ENCODE measurements at regions not wholly inside any gene's neighbourhood (a gene's known extent, or its start where the extent isn't known, plus 50 kb on each side); places are given as distances from the start of the nearest gene placed in this dataset.
A peak's percentile ranks its signal among the peaks of the same experiment; 100 is the strongest.

- Mint-ChIP-seq H3K27me3 (no peaks in the 10 kb centered on the region), H3K36me3 (no peaks in the 10 kb centered on the region), H3K4me1 (no peaks in the 10 kb centered on the region), H3K27ac (no peak overlapping the region), H3K4me3 (no peak overlapping the region), H3K9me3 (peaks cover 4% of the 10 kb centered on the region)
- ATAC-seq: peak; percentile 34
Measured at GRCh38 chr5:93078082-93079038, 502.7 kb downstream of the NR2F1-AS1 start.

- ATAC-seq: no peak
- Mint-ChIP-seq H3K27ac (no peak overlapping the region), H3K36me3 (no peaks in the 10 kb centered on the region), H3K27me3 (no peaks in the 10 kb centered on the region), H3K4me1 (no peaks in the 10 kb centered on the region), H3K4me3 (no peak overlapping the region), H3K9me3 (peaks cover 7% of the 10 kb centered on the region)
Measured at GRCh38 chr5:93076566-93076965, 504.5 kb downstream of the NR2F1-AS1 start.

DNA sequence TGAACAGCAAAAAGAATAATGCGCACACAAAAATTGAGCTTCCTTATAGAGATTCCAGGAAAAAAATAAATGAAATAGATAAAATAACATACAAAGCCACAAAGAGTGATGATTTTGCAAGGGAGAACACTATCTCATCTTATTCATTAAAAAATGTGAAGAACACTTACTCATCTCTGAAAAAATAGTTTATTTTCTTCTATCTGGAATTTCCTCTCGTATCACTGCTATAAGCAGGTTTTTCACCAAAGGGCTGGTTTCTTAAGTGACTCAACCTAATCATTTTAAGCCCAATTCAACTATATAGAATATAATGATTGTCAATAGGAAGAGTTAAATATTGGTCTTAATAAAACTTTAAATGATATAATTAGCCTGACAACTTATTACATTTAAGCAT is 504.9 kb downstream of the NR2F1-AS1 start:
- no peak overlapping the region for H3K27ac Mint-ChIP-seq
- no peak for ATAC-seq
- no peaks in the 10 kb centered on the region for H3K36me3 Mint-ChIP-seq
- no peak overlapping the region for H3K4me3 Mint-ChIP-seq
- H3K27me3 Mint-ChIP-seq: no peaks in the 10 kb centered on the region
- H3K4me1 Mint-ChIP-seq: no peaks in the 10 kb centered on the region
- H3K9me3 Mint-ChIP-seq: peaks cover 7% of the 10 kb centered on the region

- no peak overlapping the region for H3K27ac Mint-ChIP-seq
- no peak for ATAC-seq
- no peak overlapping the region for H3K4me3 Mint-ChIP-seq
- no peaks in the 10 kb centered on the region for H3K36me3 Mint-ChIP-seq
- H3K9me3 Mint-ChIP-seq: peaks cover 4% of the 10 kb centered on the region
- no peaks in the 10 kb centered on the region for H3K27me3 Mint-ChIP-seq
- H3K4me1 Mint-ChIP-seq: no peaks in the 10 kb centered on the region
Measured at GRCh38 chr5:93073547-93073946, 507.5 kb downstream of the NR2F1-AS1 start.

DNA sequence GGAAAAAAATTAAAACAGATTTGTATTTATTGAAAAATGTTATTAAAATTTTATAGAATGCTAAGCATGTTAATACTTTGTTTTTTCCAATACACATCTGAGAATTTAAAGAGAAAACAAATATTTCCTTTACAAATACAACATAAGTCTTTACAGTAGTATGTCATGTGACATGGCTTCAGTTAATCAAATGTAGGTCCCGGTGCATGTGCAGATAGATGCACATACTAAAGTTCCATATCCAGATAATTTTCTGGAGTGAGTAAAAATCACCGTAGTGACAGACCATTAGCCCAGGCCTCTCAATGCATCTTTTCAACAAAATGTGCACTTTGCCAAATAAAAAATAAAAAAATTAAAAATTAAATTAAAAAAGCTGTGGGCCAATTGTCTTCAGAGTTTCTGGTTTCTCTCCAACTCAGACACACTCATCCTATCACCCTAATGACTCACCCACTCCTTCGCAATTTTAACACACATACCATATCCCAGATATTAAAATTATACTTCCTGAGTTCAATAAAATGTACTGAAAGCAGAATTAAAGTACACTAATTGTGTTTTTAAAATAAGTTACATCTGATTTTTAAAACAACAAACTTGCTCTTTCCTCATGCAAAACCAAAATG is 508.1 kb downstream of the NR2F1-AS1 start:
- Mint-ChIP-seq H3K27me3 (no peaks in the 10 kb centered on the region), H3K4me1 (no peaks in the 10 kb centered on the region), H3K9me3 (peaks cover 4% of the 10 kb centered on the region), H3K4me3 (no peak overlapping the region), H3K27ac (no peak overlapping the region), H3K36me3 (no peaks in the 10 kb centered on the region)
- no peak for ATAC-seq

- H3K4me1 Mint-ChIP-seq: no peaks in the 10 kb centered on the region
- no peaks in the 10 kb centered on the region for H3K27me3 Mint-ChIP-seq
- H3K9me3 Mint-ChIP-seq: peaks cover 4% of the 10 kb centered on the region
- no peak overlapping the region for H3K4me3 Mint-ChIP-seq
- H3K27ac Mint-ChIP-seq: no peak overlapping the region
- no peaks in the 10 kb centered on the region for H3K36me3 Mint-ChIP-seq
- ATAC-seq: no peak
Measured at GRCh38 chr5:93071710-93072109, 509.3 kb downstream of the NR2F1-AS1 start.

DNA sequence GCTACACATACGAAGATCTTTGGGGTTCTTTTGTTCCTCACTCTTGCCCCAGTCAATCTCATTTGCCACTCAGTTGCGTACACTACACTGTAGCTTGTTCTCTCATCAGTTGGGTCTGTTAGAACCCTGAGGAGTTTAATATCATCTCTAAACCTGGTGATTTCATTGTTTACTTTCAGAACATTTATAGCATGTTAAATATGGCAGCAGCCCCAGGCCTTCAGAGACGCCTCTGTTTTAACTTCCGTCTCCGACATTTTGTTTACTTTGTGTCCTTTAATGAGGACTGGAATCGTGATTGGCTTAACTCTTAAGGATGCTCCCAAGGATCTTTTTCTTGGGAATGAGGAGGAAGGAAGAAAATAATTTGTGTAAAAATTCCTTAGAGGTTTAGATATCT is 510.1 kb downstream of the NR2F1-AS1 start:
- Mint-ChIP-seq H3K9me3 (peaks cover 4% of the 10 kb centered on the region), H3K27ac (no peak overlapping the region), H3K4me3 (no peak overlapping the region), H3K27me3 (no peaks in the 10 kb centered on the region), H3K4me1 (no peaks in the 10 kb centered on the region), H3K36me3 (no peaks in the 10 kb centered on the region)
- no peak for ATAC-seq

DNA sequence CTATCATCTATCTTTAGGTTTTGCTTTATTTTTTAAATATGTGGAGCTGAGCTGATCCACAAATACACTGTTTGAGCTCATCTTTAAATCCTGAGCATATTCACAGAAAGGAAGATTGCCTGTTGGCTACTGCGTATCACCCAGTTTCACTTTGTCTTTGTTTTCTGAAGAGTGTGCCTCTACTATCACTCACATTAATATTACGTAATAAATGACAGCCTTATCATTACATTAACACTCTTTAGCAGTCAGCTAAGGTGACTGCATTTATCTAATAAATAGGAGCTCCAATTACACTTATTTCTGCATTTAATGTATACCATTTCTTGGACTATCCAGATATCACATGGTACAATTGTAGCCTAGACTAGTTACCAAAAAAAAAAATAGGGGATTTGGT is 511.7 kb downstream of the NR2F1-AS1 start:
- no peak overlapping the region for H3K27ac Mint-ChIP-seq

DNA sequence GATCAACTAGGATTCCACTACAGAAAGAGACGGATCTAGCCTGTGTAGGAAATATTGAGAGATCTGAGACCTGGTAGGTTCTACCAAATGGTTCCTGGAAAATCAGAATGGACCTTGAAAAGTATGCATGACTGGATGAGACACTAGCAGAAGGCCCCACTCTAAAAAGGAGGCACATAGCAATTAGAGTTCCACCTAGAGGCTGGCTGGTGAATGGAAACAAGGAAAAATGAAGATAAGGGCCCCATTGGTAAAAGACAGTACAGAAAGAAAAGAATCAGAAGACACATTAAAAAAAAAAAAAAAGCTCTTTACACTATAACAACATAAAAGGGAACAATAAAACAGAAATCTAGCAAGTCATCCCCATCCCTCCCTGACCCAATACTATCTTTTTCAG is 518.5 kb downstream of the NR2F1-AS1 start:
- Mint-ChIP-seq H3K27ac (no peak overlapping the region), H3K36me3 (no peaks in the 10 kb centered on the region), H3K4me1 (no peaks in the 10 kb centered on the region), H3K27me3 (no peaks in the 10 kb centered on the region), H3K9me3 (peaks cover 4% of the 10 kb centered on the region), H3K4me3 (no peak overlapping the region)
- ATAC-seq: no peak

More for the DNA sequence above, 511.7 kb downstream of the NR2F1-AS1 start:
- H3K27me3 Mint-ChIP-seq: no peaks in the 10 kb centered on the region
- no peak overlapping the region for H3K4me3 Mint-ChIP-seq
- H3K9me3 Mint-ChIP-seq: peaks cover 8% of the 10 kb centered on the region
- H3K4me1 Mint-ChIP-seq: no peaks in the 10 kb centered on the region
- no peak for ATAC-seq
- H3K36me3 Mint-ChIP-seq: no peaks in the 10 kb centered on the region

DNA sequence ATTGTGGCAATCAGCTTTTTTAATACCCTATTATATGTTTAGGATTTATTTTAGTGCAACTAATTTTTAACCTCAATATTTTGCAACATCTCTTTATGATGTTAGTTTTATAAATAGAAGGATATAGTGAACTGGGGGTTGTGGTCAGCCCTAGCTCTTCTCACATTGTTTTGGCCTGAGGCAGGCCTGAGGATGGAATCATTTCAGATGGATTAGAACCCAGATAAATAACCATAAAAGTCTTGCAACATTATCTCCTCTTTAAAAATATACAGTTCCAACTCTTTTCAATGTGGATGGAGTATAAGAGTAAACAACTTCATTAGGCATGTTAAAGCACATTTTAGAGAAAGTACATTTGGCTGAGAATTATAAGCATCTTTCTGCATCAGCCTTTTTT is 522.7 kb downstream of the NR2F1-AS1 start:
- peaks cover 2% of the 10 kb centered on the region for H3K9me3 Mint-ChIP-seq
- H3K36me3 Mint-ChIP-seq: no peaks in the 10 kb centered on the region
- H3K27ac Mint-ChIP-seq: no peak overlapping the region
- no peaks in the 10 kb centered on the region for H3K4me1 Mint-ChIP-seq
- no peaks in the 10 kb centered on the region for H3K27me3 Mint-ChIP-seq
- ATAC-seq: no peak
- H3K4me3 Mint-ChIP-seq: no peak overlapping the region

- no peak overlapping the region for H3K27ac Mint-ChIP-seq
- H3K9me3 Mint-ChIP-seq: peaks cover 2% of the 10 kb centered on the region
- no peak for ATAC-seq
- H3K4me3 Mint-ChIP-seq: no peak overlapping the region
- no peaks in the 10 kb centered on the region for H3K36me3 Mint-ChIP-seq
- no peaks in the 10 kb centered on the region for H3K4me1 Mint-ChIP-seq
- no peaks in the 10 kb centered on the region for H3K27me3 Mint-ChIP-seq
Measured at GRCh38 chr5:93057311-93057710, 523.7 kb downstream of the NR2F1-AS1 start.

DNA sequence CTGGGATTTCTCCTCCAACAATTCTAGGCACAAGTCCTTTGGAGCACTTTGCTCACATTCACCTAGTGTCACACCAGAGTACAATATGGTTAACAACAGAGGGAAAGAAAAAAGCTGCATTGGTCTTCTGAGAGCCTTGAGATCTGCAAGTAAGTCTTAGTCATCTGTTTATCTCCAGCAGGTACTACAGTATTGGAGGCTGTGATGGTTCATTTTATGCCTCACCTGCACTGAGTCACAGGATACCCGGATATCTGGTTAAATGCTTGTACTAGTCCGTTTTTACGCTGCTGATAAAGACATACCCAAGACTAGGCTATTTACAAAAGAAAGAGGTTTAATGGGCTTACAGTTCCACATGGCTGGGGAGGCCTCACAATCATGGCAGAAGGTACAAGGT is 525.0 kb downstream of the NR2F1-AS1 start:
- ATAC-seq: no peak
- no peaks in the 10 kb centered on the region for H3K4me1 Mint-ChIP-seq
- H3K4me3 Mint-ChIP-seq: no peak overlapping the region
- H3K9me3 Mint-ChIP-seq: peaks cover 2% of the 10 kb centered on the region
- H3K27ac Mint-ChIP-seq: no peak overlapping the region
- H3K27me3 Mint-ChIP-seq: no peaks in the 10 kb centered on the region
- no peaks in the 10 kb centered on the region for H3K36me3 Mint-ChIP-seq

GRCh38 chr5:93055561-93055960 is 525.5 kb downstream of the NR2F1-AS1 start:
- H3K27me3 Mint-ChIP-seq: no peaks in the 10 kb centered on the region
- H3K36me3 Mint-ChIP-seq: no peaks in the 10 kb centered on the region
- peaks cover 2% of the 10 kb centered on the region for H3K9me3 Mint-ChIP-seq
- no peak overlapping the region for H3K4me3 Mint-ChIP-seq
- ATAC-seq: no peak
- H3K4me1 Mint-ChIP-seq: no peaks in the 10 kb centered on the region
- no peak overlapping the region for H3K27ac Mint-ChIP-seq

DNA sequence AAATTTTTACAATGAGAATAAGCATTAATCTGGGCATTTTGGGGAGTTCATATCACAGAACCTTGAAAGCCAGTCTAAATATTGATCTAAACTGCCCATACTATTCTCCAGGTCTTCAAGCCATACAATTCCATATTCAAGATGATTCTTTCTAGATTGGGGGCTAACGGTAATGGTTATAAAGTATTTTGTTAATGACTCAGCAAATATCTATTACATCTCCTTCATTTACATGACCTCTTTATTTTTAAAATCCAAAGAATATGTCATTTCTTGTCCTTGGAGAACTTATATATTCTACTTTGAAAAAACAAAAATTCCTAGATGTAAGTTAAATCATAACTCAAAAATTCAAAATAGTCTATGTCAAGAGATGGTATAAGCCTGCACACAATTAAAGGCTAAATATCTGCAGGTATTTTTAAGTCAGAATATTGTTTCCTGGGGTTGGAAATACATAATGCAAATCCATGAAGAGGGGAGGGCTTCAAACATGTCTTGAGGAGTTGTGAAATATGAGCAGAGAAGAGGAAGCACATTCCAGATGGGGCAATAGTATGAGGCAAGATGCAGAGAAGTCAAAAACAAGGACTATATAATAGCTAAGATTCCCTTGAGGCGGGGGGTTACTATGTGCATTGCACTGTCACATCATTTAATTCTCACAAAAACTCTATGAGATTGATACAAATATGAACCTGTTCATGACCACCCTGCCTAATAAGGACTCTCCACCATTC is 526.4 kb downstream of the NR2F1-AS1 start:
- Mint-ChIP-seq H3K4me1 (no peaks in the 10 kb centered on the region), H3K4me3 (no peak overlapping the region), H3K36me3 (no peaks in the 10 kb centered on the region), H3K27ac (no peak overlapping the region), H3K9me3 (peaks cover 2% of the 10 kb centered on the region), H3K27me3 (no peaks in the 10 kb centered on the region)
- ATAC-seq: no peak

- H3K9me3 Mint-ChIP-seq: peaks cover 2% of the 10 kb centered on the region
- H3K27me3 Mint-ChIP-seq: no peaks in the 10 kb centered on the region
- ATAC-seq: no peak
- H3K27ac Mint-ChIP-seq: no peak overlapping the region
- no peaks in the 10 kb centered on the region for H3K36me3 Mint-ChIP-seq
- no peak overlapping the region for H3K4me3 Mint-ChIP-seq
- H3K4me1 Mint-ChIP-seq: no peaks in the 10 kb centered on the region
Measured at GRCh38 chr5:93053825-93054224, 527.2 kb downstream of the NR2F1-AS1 start.

Data from stimulated activated memory B cell treated with anti-CD40 and anti-IgM and Interleukin-4, amounts not matched to agents 10 μg/mL and 1 μg/mL and 100 μg/mL, for 72 hours (primary cell).